RWPE2 (cell line): ENCODE measurements at regions not wholly inside any gene's neighbourhood (a gene's known extent, or its start where the extent isn't known, plus 50 kb on each side); places are given as distances from the start of the nearest gene placed in this dataset.

Source experiments
- ATAC-seq: fragments of 200-7000 bp; cut with Tn5 transposase; 3 replicates; pipeline ENCODE4 v1.9.1; 2021; ENCODE audit warnings: low read depth
- DNase-seq: peaks from one replicate; pipeline ENCODE4 v3.0.0-alpha.2; 2020; ENCODE audit warnings: low spot score
- H3K27ac ChIP-seq: fragments of 450-650 bp; 2 replicates; pipeline ENCODE4 v1.5.1; 2017; ENCODE audit warnings: mild to moderate bottlenecking; ENCODE audit not compliant: poor library complexity, severe bottlenecking
- H3K27me3 ChIP-seq: fragments of 250-450 bp; sonication (Bioruptor Pico); 2 replicates; pipeline ENCODE4 v1.5.1; 2021; ENCODE audit warnings: mild to moderate bottlenecking, moderate library complexity; ENCODE audit not compliant: insufficient read depth, poor library complexity, severe bottlenecking
- H3K36me3 ChIP-seq: fragments of 250-450 bp; sonication (Bioruptor Pico); 2 replicates; pipeline ENCODE4 v1.5.1; 2020; ENCODE audit warnings: low read depth, mild to moderate bottlenecking, moderate library complexity
- H3K4me1 ChIP-seq: fragments of 250-450 bp; sonication (Bioruptor Pico); 2 replicates; pipeline ENCODE4 v1.5.1; 2021; ENCODE audit warnings: mild to moderate bottlenecking, moderate library complexity; ENCODE audit not compliant: insufficient read depth, poor library complexity, severe bottlenecking
- H3K4me3 ChIP-seq: fragments of 250-450 bp; sonication (Bioruptor Pico); 2 replicates; pipeline ENCODE4 v1.5.1; 2021; ENCODE audit warnings: mild to moderate bottlenecking, moderate library complexity; ENCODE audit not compliant: severe bottlenecking
- H3K9me3 ChIP-seq: fragments of 250-450 bp; sonication (Bioruptor Pico); 2 replicates; pipeline ENCODE4 v1.5.1; 2021; ENCODE audit warnings: mild to moderate bottlenecking, moderate library complexity; ENCODE audit not compliant: severe bottlenecking
- TF ChIP-seq, protein P1 (sequence below): fragments of 450-650 bp; IDR thresholded peaks from one replicate; pipeline ENCODE4 v1.5.1; 2017; ENCODE audit warnings: mild to moderate bottlenecking, moderate library complexity; ENCODE audit not compliant: poor library complexity, severe bottlenecking

DNA sequence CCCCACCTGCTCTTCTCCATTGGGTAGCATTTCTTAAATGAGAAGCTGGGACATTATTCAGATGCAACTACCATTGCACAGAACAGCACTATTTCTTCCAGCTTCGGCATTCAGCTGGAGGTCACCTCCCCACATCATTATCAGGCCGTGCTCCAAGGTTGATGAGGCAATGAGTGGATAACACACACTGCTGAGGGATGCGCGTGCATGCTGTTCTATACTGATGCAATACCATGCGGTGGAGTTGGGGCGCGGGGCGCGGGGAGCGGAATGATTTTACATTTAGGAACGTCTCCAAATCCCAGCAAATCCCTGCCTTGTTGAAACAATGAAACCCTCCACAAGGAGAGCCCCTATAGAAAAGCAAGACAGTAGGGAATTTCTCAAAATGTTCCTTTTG, 283.4 kb downstream of the GRIN2B start:
- Histone ChIP-seq H3K27ac (no peak overlapping the region), H3K9me3 (no peaks in the 10 kb centered on the region), H3K36me3 (no peaks in the 10 kb centered on the region), H3K4me3 (no peak overlapping the region), H3K4me1 (no peaks in the 10 kb centered on the region), H3K27me3 (no peaks in the 10 kb centered on the region)
- no peak for ATAC-seq
- DNase-seq = no peak
- TF ChIP-seq, protein P1, sequence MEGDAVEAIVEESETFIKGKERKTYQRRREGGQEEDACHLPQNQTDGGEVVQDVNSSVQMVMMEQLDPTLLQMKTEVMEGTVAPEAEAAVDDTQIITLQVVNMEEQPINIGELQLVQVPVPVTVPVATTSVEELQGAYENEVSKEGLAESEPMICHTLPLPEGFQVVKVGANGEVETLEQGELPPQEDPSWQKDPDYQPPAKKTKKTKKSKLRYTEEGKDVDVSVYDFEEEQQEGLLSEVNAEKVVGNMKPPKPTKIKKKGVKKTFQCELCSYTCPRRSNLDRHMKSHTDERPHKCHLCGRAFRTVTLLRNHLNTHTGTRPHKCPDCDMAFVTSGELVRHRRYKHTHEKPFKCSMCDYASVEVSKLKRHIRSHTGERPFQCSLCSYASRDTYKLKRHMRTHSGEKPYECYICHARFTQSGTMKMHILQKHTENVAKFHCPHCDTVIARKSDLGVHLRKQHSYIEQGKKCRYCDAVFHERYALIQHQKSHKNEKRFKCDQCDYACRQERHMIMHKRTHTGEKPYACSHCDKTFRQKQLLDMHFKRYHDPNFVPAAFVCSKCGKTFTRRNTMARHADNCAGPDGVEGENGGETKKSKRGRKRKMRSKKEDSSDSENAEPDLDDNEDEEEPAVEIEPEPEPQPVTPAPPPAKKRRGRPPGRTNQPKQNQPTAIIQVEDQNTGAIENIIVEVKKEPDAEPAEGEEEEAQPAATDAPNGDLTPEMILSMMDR = no peak

DNA sequence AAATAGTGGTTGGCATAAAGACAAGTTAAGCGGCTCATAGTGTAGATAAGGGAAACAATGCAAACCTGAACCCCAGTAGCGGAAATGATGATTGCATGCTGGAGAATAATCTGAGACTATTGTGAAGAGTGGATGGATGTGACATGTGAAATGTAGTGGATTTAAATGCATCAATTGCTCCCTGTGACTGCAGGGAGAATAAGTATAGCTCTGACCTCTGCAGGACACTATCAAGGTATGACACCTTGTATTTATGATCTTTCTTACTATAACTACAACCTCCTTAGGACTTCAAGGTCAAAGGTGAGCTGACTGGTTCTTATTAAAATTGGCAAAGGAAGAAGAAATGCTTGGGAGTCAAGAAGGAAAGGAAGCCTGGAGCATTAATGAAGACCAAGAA, 285.6 kb downstream of the GRIN2B start:
- Histone ChIP-seq H3K9me3 (no peaks in the 10 kb centered on the region), H3K4me3 (no peak overlapping the region), H3K4me1 (no peaks in the 10 kb centered on the region), H3K27me3 (no peaks in the 10 kb centered on the region), H3K27ac (no peak overlapping the region), H3K36me3 (no peaks in the 10 kb centered on the region)
- ATAC-seq (no peak), DNase-seq (no peak)
- TF ChIP-seq, protein P1 = no peak

DNA sequence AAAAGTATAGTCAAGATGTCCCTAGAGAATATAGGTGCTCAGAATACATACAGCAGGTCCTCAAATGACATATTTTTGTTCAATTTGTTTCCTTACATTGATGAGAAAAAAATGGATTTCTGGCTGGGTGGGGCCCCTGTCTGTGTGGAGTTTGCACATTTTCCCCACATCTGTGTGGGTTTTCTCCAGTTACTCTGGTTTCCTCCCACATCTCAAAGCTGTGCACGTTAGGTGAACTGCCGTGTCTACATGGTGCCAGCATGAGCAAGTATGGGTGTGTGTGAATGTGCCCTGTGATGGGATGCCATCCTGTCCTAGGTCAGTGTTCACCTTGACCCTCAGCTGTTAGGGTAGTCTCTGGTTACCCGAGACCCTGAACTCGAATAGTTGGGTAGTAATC, 289.1 kb downstream of the GRIN2B start:
- H3K27ac ChIP-seq = no peak overlapping the region
- H3K4me1 ChIP-seq = no peaks in the 10 kb centered on the region
- no peaks in the 10 kb centered on the region for H3K36me3 ChIP-seq
- H3K9me3 ChIP-seq = no peaks in the 10 kb centered on the region
- H3K27me3 ChIP-seq = no peaks in the 10 kb centered on the region
- ATAC-seq (no peak), DNase-seq (no peak)
- no peak overlapping the region for H3K4me3 ChIP-seq
- TF ChIP-seq, protein P1 = no peak

DNA sequence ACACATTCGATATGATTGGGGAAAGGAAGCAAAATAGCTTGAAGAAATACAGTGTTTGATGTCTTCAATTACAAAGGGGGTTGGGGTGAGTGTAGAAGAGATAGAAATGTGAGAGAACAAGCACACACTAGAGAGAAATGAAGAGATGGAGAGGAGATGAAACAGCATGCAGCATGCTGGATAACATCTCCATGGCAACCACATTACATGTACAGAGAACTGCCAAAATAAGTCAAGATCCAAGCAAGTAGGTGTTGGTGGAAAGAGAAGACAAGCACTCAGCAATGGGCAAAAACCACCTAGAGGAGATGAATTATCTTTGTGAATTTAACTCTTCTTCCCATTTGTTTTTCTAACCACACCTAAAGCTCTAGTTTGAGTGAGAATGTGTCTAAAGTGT, 289.8 kb downstream of the GRIN2B start:
- ATAC-seq = no peak
- no peaks in the 10 kb centered on the region for H3K27me3 ChIP-seq
- no peaks in the 10 kb centered on the region for H3K36me3 ChIP-seq
- no peak for DNase-seq
- no peak overlapping the region for H3K4me3 ChIP-seq
- H3K27ac ChIP-seq = no peak overlapping the region
- TF ChIP-seq, protein P1 = no peak
- no peaks in the 10 kb centered on the region for H3K4me1 ChIP-seq
- H3K9me3 ChIP-seq = no peaks in the 10 kb centered on the region

GRCh38 chr12:13687633-13688032, 293.8 kb downstream of the GRIN2B start:
- Histone ChIP-seq H3K27ac (no peak overlapping the region), H3K9me3 (no peaks in the 10 kb centered on the region), H3K27me3 (no peaks in the 10 kb centered on the region), H3K4me1 (no peaks in the 10 kb centered on the region), H3K36me3 (no peaks in the 10 kb centered on the region), H3K4me3 (no peak overlapping the region)
- TF ChIP-seq, protein P1 = no peak
- no peak for DNase-seq
- ATAC-seq = no peak
